HUES64 (cell line): ENCODE measurements at regions not wholly inside any gene's neighbourhood (a gene's known extent, or its start where the extent isn't known, plus 50 kb on each side); places are given as distances from the start of the nearest gene placed in this dataset.
"Not testable (repeated sequence)": the region's sequence is repeated elsewhere in the genome, so short reads cannot be mapped to it uniquely, and the experiment has no call there.

Experiments
- H3K27ac ChIP-seq: 2 replicates; pipeline ENCODE4 v1.7.0; 2013; ENCODE audit warnings: low read depth, low read length, inconsistent platforms
- H3K27me3 ChIP-seq: 2 replicates; pipeline ENCODE4 v1.6.1; 2013; ENCODE audit warnings: mild to moderate bottlenecking, low read length; ENCODE audit not compliant: insufficient read depth
- H3K36me3 ChIP-seq: 2 replicates; pipeline ENCODE4 v1.6.1; 2013; ENCODE audit warnings: mild to moderate bottlenecking, low read length; ENCODE audit not compliant: insufficient read depth
- H3K4me1 ChIP-seq: 2 replicates; pipeline ENCODE4 v1.6.1; 2013; ENCODE audit warnings: mild to moderate bottlenecking, low read length, moderate library complexity; ENCODE audit not compliant: insufficient read depth
- H3K4me3 ChIP-seq: 2 replicates; pipeline ENCODE4 v1.5.1; 2013; ENCODE audit warnings: mild to moderate bottlenecking, low read length, moderate library complexity
- H3K9ac ChIP-seq: 2 replicates; pipeline ENCODE4 v1.6.1; 2013; ENCODE audit warnings: mild to moderate bottlenecking, low read depth, low read length
- H3K9me3 ChIP-seq: 2 replicates; pipeline ENCODE4 v1.6.1; 2013; ENCODE audit warnings: low read depth, low read length; ENCODE audit not compliant: insufficient read depth
- WGBS: fragments of 150-250, 120-280 bp; methylation state at CpG from one replicate; pipeline ENCODE4 v1.1.7; 2013; ENCODE audit warnings: missing lambda C conversion rate; 5-methylcytosine and 5-hydroxymethylcytosine counted together

GRCh38 chr20:12554426-12554825 lies 454.3 kb upstream of the SPTLC3 start:
- Histone ChIP-seq H3K27me3 (no peaks in the 10 kb centered on the region), H3K27ac (no peak overlapping the region), H3K9me3 (no peaks in the 10 kb centered on the region), H3K4me1 (peaks cover 11% of the 10 kb centered on the region), H3K9ac (no peak overlapping the region), H3K36me3 (no peaks in the 10 kb centered on the region), H3K4me3 (no peak overlapping the region)
- WGBS = 90% methylated on average over 2 of the region's 2 CpGs

- no peak overlapping the region for H3K9ac ChIP-seq
- no peaks in the 10 kb centered on the region for H3K27me3 ChIP-seq
- H3K9me3 ChIP-seq = no peaks in the 10 kb centered on the region
- H3K4me3 ChIP-seq = no peak overlapping the region
- no peaks in the 10 kb centered on the region for H3K36me3 ChIP-seq
- WGBS = 100% methylated on average over 1 of the region's 1 CpG
- peaks cover 1% of the 10 kb centered on the region for H3K4me1 ChIP-seq
- no peak overlapping the region for H3K27ac ChIP-seq
Measured at GRCh38 chr20:12555369-12555768, 453.4 kb upstream of the SPTLC3 start.

DNA sequence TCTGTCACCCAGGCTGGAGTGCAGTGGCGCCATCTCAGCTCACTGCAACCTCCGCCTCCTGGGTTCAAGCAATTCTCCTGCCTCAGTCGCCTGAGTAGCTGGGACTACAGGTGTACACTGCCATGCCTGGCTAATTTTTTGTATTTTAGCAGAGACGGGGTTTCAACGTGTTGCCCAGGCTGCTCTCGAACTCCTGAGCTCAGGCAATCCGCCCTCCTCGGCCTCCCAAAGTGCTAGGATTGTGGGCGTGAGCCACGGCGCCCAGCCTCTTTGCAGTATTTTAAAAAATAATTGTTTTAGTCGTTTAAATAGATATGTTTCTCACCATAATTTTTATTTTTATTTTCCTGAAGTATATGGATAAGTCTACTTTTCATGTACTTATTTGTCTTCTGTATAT lies 452.9 kb upstream of the SPTLC3 start:
- not testable (repeated sequence) for H3K27me3 ChIP-seq, H3K4me1 ChIP-seq, H3K9me3 ChIP-seq, H3K36me3 ChIP-seq, H3K9ac ChIP-seq, H3K4me3 ChIP-seq, H3K27ac ChIP-seq
- WGBS = 93% methylated on average over 11 of the region's 12 CpGs

DNA sequence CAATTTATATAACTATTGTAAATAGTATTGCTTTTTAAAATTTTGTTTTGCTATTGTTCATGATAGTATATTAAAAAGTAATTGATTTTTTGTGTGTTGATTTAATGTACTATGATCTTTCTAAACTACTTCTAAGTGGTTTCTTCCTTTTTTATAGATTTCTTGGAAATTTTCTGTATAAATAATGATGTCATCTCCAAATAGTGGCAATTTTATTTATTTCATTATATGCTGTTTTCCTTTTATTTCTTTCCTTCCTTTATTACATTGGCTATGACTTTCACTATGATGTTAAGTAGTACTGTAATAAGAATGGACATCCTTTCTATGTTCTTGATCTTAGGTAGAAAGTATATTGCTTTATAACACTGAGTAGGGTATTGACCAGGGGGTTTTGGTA lies 451.5 kb upstream of the SPTLC3 start:
- no peaks in the 10 kb centered on the region for H3K27me3 ChIP-seq
- H3K9me3 ChIP-seq = no peaks in the 10 kb centered on the region; the same call in 1 of the 2 replicates
- H3K36me3 ChIP-seq = no peaks in the 10 kb centered on the region
- no peaks in the 10 kb centered on the region for H3K4me1 ChIP-seq
- no peak overlapping the region for H3K4me3 ChIP-seq
- no peak overlapping the region for H3K27ac ChIP-seq
- H3K9ac ChIP-seq = no peak overlapping the region

- Histone ChIP-seq H3K4me1 (no peaks in the 10 kb centered on the region), H3K4me3 (no peak overlapping the region), H3K27me3 (no peaks in the 10 kb centered on the region), H3K9me3 (no peaks in the 10 kb centered on the region; the same call in 1 of the 2 replicates), H3K9ac (no peak overlapping the region), H3K27ac (no peak overlapping the region), H3K36me3 (no peaks in the 10 kb centered on the region)
- 90% methylated on average over 4 of the region's 4 CpGs for WGBS
Measured at GRCh38 chr20:12564979-12565378, 443.8 kb upstream of the SPTLC3 start.

DNA sequence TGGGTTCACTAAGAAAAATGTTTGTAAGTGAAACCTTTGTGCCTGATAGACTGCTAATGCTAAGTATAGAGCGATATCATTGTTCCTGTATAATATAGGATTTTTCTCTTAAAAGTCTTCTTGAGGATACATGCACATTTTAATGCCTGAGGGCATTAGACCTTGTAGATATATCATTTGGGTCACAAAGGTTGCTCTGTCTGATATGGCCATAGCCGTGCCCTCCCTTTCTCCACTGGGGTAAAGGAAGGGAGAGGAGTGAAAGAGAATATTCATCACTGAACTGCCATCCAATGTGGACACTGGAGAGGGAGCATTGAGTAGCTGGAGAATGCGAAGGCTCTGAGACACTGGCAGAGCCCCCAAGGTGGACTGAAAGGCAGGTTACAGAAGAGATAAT lies 442.2 kb upstream of the SPTLC3 start:
- Histone ChIP-seq H3K9ac (no peak overlapping the region), H3K27me3 (no peaks in the 10 kb centered on the region), H3K36me3 (no peaks in the 10 kb centered on the region), H3K9me3 (no peaks in the 10 kb centered on the region), H3K4me1 (no peaks in the 10 kb centered on the region), H3K27ac (no peak overlapping the region), H3K4me3 (no peak overlapping the region)
- 98% methylated on average over 3 of the region's 3 CpGs for WGBS

- Histone ChIP-seq H3K9me3 (no peaks in the 10 kb centered on the region), H3K4me3 (no peak overlapping the region), H3K27me3 (no peaks in the 10 kb centered on the region), H3K4me1 (no peaks in the 10 kb centered on the region), H3K9ac (no peak overlapping the region), H3K36me3 (no peaks in the 10 kb centered on the region), H3K27ac (no peak overlapping the region)
- 22% methylated on average over 1 of the region's 1 CpG for WGBS
Measured at GRCh38 chr20:12570371-12570770, 438.4 kb upstream of the SPTLC3 start.

- Histone ChIP-seq H3K9ac (no peak overlapping the region), H3K27me3 (no peaks in the 10 kb centered on the region), H3K9me3 (no peaks in the 10 kb centered on the region), H3K4me3 (no peak overlapping the region), H3K4me1 (no peaks in the 10 kb centered on the region), H3K36me3 (no peaks in the 10 kb centered on the region), H3K27ac (no peak overlapping the region)
- WGBS = 75% methylated on average over 4 of the region's 4 CpGs
Measured at GRCh38 chr20:12573442-12573841, 435.3 kb upstream of the SPTLC3 start.

DNA sequence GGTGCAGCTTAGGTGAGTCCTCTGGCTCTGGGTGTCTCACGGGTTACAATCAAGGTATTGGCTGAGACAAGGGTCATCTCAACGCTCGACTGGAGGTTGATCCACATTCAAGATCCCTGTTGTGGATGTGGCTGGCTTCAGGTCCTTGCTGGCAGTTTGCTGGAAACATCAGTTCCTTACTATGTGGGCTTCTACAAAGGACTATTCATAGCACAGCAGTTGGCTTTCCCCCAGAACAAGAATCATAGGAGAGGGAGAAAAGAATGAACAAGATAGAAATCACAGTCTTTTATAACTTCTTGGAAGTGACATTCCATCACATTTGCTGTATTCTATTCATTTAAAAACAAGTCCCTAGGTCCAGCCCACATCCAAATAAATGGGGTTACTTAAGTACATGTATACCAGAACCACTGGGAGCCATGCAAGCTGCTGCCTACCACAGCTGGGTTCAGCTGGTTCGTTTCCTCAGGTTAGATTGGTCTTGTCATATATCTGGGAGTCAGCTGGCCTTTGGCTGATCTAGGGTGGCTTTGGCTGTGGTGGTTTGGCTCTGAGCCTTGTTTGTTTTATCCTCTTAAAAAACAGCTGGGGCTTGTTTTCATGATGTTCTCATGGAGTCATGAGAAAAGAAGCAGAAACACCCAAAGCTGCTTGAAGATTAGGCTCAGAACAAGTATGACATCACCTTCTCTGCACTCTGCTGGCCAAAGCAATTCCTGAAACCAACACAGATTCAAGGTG lies 433.2 kb upstream of the SPTLC3 start:
- Histone ChIP-seq H3K9ac (no peak overlapping the region), H3K9me3 (no peaks in the 10 kb centered on the region), H3K27me3 (no peaks in the 10 kb centered on the region), H3K4me3 (no peak overlapping the region), H3K4me1 (no peaks in the 10 kb centered on the region), H3K36me3 (no peaks in the 10 kb centered on the region), H3K27ac (no peak overlapping the region)
- WGBS = 91% methylated on average over 4 of the region's 4 CpGs

- Histone ChIP-seq H3K4me1 (no peaks in the 10 kb centered on the region), H3K36me3 (no peaks in the 10 kb centered on the region), H3K4me3 (no peak overlapping the region), H3K27me3 (no peaks in the 10 kb centered on the region), H3K9me3 (peaks cover 9% of the 10 kb centered on the region; the same call in 1 of the 2 replicates), H3K9ac (no peak overlapping the region), H3K27ac (no peak overlapping the region)
- WGBS = 95% methylated on average over 1 of the region's 1 CpG
Measured at GRCh38 chr20:12577213-12577612, 431.6 kb upstream of the SPTLC3 start.

DNA sequence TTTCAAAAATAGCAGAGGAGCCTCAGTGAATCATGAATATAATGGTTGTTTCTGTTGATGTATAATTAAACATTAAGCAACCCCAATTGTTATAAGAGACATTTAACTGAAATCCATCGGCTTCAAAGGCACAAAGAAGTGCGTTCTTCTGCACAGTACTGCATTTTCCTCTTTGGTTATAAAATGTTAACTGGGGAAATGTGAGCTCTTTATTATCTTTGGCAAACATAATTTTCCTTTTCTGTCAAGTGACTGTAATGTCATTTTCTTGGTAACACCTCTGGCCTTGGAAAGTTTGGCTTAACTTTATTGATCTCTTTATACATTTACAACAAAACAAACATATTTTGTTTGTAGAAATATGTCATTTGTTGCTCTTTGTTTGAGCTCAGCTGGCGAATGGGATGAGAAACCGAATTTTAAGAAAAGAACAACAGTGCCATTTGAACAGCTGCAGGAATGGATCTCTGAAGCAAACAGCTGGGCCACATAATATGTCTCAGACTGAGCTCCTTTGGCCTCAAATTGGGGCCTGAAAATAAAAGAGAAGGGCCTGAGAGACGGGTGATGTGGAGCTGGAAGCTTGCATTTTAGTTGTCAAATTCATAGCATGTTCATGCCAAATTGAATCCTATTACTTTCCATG lies 427.0 kb upstream of the SPTLC3 start:
- H3K4me1 ChIP-seq = no peaks in the 10 kb centered on the region
- no peak overlapping the region for H3K4me3 ChIP-seq
- WGBS = 97% methylated on average over 5 of the region's 5 CpGs
- H3K36me3 ChIP-seq = no peaks in the 10 kb centered on the region
- H3K27ac ChIP-seq = no peak overlapping the region
- no peaks in the 10 kb centered on the region for H3K27me3 ChIP-seq
- H3K9ac ChIP-seq = no peak overlapping the region
- H3K9me3 ChIP-seq = peaks cover 11% of the 10 kb centered on the region; the same call in 1 of the 2 replicates
